HepG2 (cell line): ENCODE measurements at regions not wholly inside any gene's neighbourhood (a gene's known extent, or its start where the extent isn't known, plus 50 kb on each side); places are given as distances from the start of the nearest gene placed in this dataset.

Experiments used
- CTCF ChIP-seq: sonication (generic); formaldehyde crosslinking; IDR thresholded peaks from 2 replicates; pipeline ENCODE4 v1.5.0; 2020; ENCODE audit warnings: mild to moderate bottlenecking, missing genetic modification reagents, moderate library complexity
- NFRKB ChIP-seq: fragments of 450-650 bp; IDR thresholded peaks from 2 replicates; pipeline ENCODE4 v1.6.1; 2017
- PAX8 ChIP-seq: sonication (generic); formaldehyde crosslinking; IDR thresholded peaks from 2 replicates; pipeline ENCODE4 v1.8.0; 2022; ENCODE audit warnings: mild to moderate bottlenecking, missing genetic modification reagents, borderline replicate concordance
- YY1 ChIP-seq: IDR thresholded peaks from 2 replicates; pipeline ENCODE4 v1.6.1; 2011; ENCODE audit warnings: low read length, low read depth, moderate library complexity, mild to moderate bottlenecking; ENCODE audit not compliant: insufficient read depth, insufficient replicate concordance

- TF ChIP-seq YY1 (no peak), PAX8 (CRISPR knock-in tag) (no peak), NFRKB (no peak), CTCF (CRISPR knock-in tag) (no peak)
Observed at GRCh38 chr11:69361466-69361865, 67.5 kb downstream of the MYEOV start.
